Liver (tissue), 8 donors: ENCODE measurements at regions not wholly inside any gene's neighbourhood (a gene's known extent, or its start where the extent isn't known, plus 50 kb on each side); places are given as distances from the start of the nearest gene placed in this dataset.

Source experiments
- DNase-seq: peaks from one replicate; pipeline ENCODE4 v3.0.0-alpha.2; 2017; ENCODE audit warnings: low spot score
- H3K27ac ChIP-seq, 2 donors: one replicate each; pipeline ENCODE4 v1.7.0; 2013; ENCODE audit warnings: inconsistent platforms in 2 of 2, low read length in 2 of 2, control low read depth in 1 of 2, low read depth in 1 of 2, mild to moderate bottlenecking in 1 of 2
- H3K27me3 ChIP-seq, 4 donors: one replicate each; pipeline versions ENCODE4 v1.6.1 to v1.7.0; 2013; ENCODE audit warnings: low read length in 3 of 4, inconsistent platforms in 1 of 4, mild to moderate bottlenecking in 1 of 4, moderate library complexity in 1 of 4; ENCODE audit not compliant: control insufficient read depth in 4 of 4, insufficient read depth in 4 of 4
- H3K36me3 ChIP-seq, 4 donors: one replicate each; pipeline versions ENCODE4 v1.6.1 to v1.7.0; 2013; ENCODE audit warnings: low read length in 3 of 4, mild to moderate bottlenecking in 3 of 4, low read depth in 1 of 4, moderate library complexity in 1 of 4; ENCODE audit not compliant: control insufficient read depth in 4 of 4, insufficient read depth in 3 of 4
- H3K4me1 ChIP-seq, 4 donors: one replicate each; pipeline versions ENCODE4 v1.6.1 to v1.7.0; 2013; ENCODE audit warnings: low read length in 3 of 4, mild to moderate bottlenecking in 3 of 4, moderate library complexity in 1 of 4; ENCODE audit not compliant: control insufficient read depth in 4 of 4, insufficient read depth in 4 of 4
- H3K4me3 ChIP-seq, 3 donors: one replicate each; pipeline versions ENCODE4 v1.6.1 to v1.7.0; 2013; ENCODE audit warnings: low read length in 3 of 3, control low read depth in 1 of 3, low read depth in 1 of 3, mild to moderate bottlenecking in 1 of 3
- H3K9ac ChIP-seq, 2 donors: one replicate each; pipeline ENCODE4 v1.7.0; 2013; ENCODE audit warnings: low read length in 2 of 2, mild to moderate bottlenecking in 2 of 2, moderate library complexity in 2 of 2, control low read depth in 1 of 2, low read depth in 1 of 2
- H3K9me3 ChIP-seq, 4 donors: one replicate each; pipeline versions ENCODE4 v1.6.1 to v1.7.0; 2013; ENCODE audit warnings: low read length in 3 of 4; ENCODE audit not compliant: control insufficient read depth in 4 of 4
- ATF3 ChIP-seq: IDR thresholded peaks from 2 replicates; pipeline ENCODE4 v1.6.1; 2016; ENCODE audit warnings: antibody characterized with exemption
- CTCF ChIP-seq: fragments of 150-350 bp; IDR thresholded peaks from 2 replicates; pipeline ENCODE4 v1.5.1; 2017; ENCODE audit warnings: improper control_type of control experiment, low read depth, low read length; ENCODE audit not compliant: missing input control
- EGR1 ChIP-seq, 2 donors: IDR thresholded peaks; 2 replicates each; pipeline ENCODE4 v1.6.1; 2016 to 2018; ENCODE audit warnings: antibody characterized with exemption in 2 of 2, low read depth in 2 of 2
- FOXA1 ChIP-seq: IDR thresholded peaks from 2 replicates; pipeline ENCODE4 v1.6.1; 2016; ENCODE audit warnings: antibody characterized with exemption
- FOXA2 ChIP-seq: IDR thresholded peaks from 2 replicates; pipeline ENCODE4 v1.6.1; 2016; ENCODE audit warnings: antibody characterized with exemption
- GABPA ChIP-seq, 2 donors: IDR thresholded peaks in 1 of 2; conservative IDR thresholded peaks in 1 of 2; 2 replicates each; pipeline ENCODE4 v1.6.1; 2016; ENCODE audit warnings: antibody characterized with exemption in 2 of 2, mild to moderate bottlenecking in 1 of 2, moderate library complexity in 1 of 2
- HNF4A ChIP-seq, 2 donors: conservative IDR thresholded peaks; 2 replicates each; pipeline ENCODE4 v1.6.1; 2016; ENCODE audit warnings: antibody characterized with exemption in 2 of 2, mild to moderate bottlenecking in 2 of 2
- HNF4G ChIP-seq: IDR thresholded peaks from 2 replicates; pipeline ENCODE4 v1.6.1; 2016; ENCODE audit warnings: antibody characterized with exemption
- JUND ChIP-seq, 2 donors: IDR thresholded peaks; 2 replicates each; pipeline ENCODE4 v1.6.1; 2016; ENCODE audit warnings: antibody characterized with exemption in 2 of 2
- MAX ChIP-seq: IDR thresholded peaks from 2 replicates; pipeline ENCODE4 v1.6.1; 2016; ENCODE audit warnings: antibody characterized with exemption
- NR2F2 ChIP-seq: IDR thresholded peaks from 2 replicates; pipeline ENCODE4 v1.6.1; 2016; ENCODE audit warnings: antibody characterized with exemption
- RAD21 ChIP-seq, 2 donors: IDR thresholded peaks; 2 replicates each; pipeline ENCODE4 v1.6.1; 2016; ENCODE audit warnings: antibody characterized with exemption in 2 of 2, mild to moderate bottlenecking in 2 of 2
- RXRA ChIP-seq, 2 donors: IDR thresholded peaks; 2 replicates each; pipeline ENCODE4 v1.6.1; 2017 to 2018; ENCODE audit warnings: antibody characterized with exemption in 2 of 2, mild to moderate bottlenecking in 1 of 2
- SP1 ChIP-seq: IDR thresholded peaks from 2 replicates; pipeline ENCODE4 v1.6.1; 2018; ENCODE audit warnings: antibody characterized with exemption, mild to moderate bottlenecking
- TAF1 ChIP-seq: conservative IDR thresholded peaks from 2 replicates; pipeline ENCODE4 v1.6.1; 2016; ENCODE audit warnings: antibody characterized with exemption, mild to moderate bottlenecking
- YY1 ChIP-seq: IDR thresholded peaks from 2 replicates; pipeline ENCODE4 v1.6.1; 2016; ENCODE audit warnings: antibody characterized with exemption, mild to moderate bottlenecking
- ZBTB33 ChIP-seq: IDR thresholded peaks from 2 replicates; pipeline ENCODE4 v1.6.1; 2016; ENCODE audit warnings: antibody characterized with exemption
- WGBS: extraction: QIAGEN DNeasy Blood & Tissue Kit; methylation state at CpG from one replicate; pipeline ENCODE4 v1.1.7; 2013; 5-methylcytosine and 5-hydroxymethylcytosine counted together
- donor health status: healthy.
- donor health status: healthy.
- donor health status: healthy.
- donor health status: healthy.
- donor health status: healthy.

- TF ChIP-seq MAX: no peak
- no peak for TF ChIP-seq GABPA (IDR thresholded peaks at IDR 0.05 in 1 of 2, conservative IDR thresholded peaks at IDR 0.05 in 1 of 2)
- TF ChIP-seq ATF3: no peak
- no peak for TF ChIP-seq FOXA1
These were observed 99.2 kb upstream of the GRIK3 start (continued) for GRCh38 chr1:37133276-37134145.

- DNase-seq: no peak
- Histone ChIP-seq H3K9me3 (no peaks in the 10 kb centered on the region), H3K27me3 (peaks cover 0 to 3% (median 0%) of the 10 kb centered on the region in 4 donors), H3K4me3 (no peak overlapping the region), H3K9ac (no peak overlapping the region), H3K36me3 (no peaks in the 10 kb centered on the region), H3K4me1 (no peaks in the 10 kb centered on the region), H3K27ac (no peak overlapping the region)
- TF ChIP-seq FOXA2: no peak
- TF ChIP-seq CTCF: no peak
- no peak for TF ChIP-seq FOXA1
- TF ChIP-seq RAD21 (IDR thresholded peaks at IDR 0.05): no peak
- no peak for TF ChIP-seq ZBTB33
- TF ChIP-seq JUND (IDR thresholded peaks at IDR 0.05): no peak
- TF ChIP-seq GABPA (IDR thresholded peaks at IDR 0.05 in 1 of 2, conservative IDR thresholded peaks at IDR 0.05 in 1 of 2): no peak
- TF ChIP-seq RXRA (IDR thresholded peaks at IDR 0.05): no peak
- no peak for TF ChIP-seq EGR1 (IDR thresholded peaks at IDR 0.05; ENCODE audit: low read depth in 2 of 2)
- TF ChIP-seq HNF4A (conservative IDR thresholded peaks at IDR 0.05): no peak
- TF ChIP-seq SP1: no peak
- no peak for TF ChIP-seq ATF3
- no peak for TF ChIP-seq NR2F2
- TF ChIP-seq HNF4G: no peak
- TF ChIP-seq TAF1: no peak
- no peak for TF ChIP-seq YY1
- 74% methylated on average over 4 of the region's 4 CpGs for WGBS
These were observed 100.3 kb upstream of the GRIK3 start for GRCh38 chr1:37134599-37134998.

GRCh38 chr1:37135032-37135431, 100.7 kb upstream of the GRIK3 start:
- Histone ChIP-seq H3K4me1 (no peaks in the 10 kb centered on the region), H3K27ac (no peak overlapping the region), H3K4me3 (no peak overlapping the region), H3K9ac (no peak overlapping the region), H3K36me3 (no peaks in the 10 kb centered on the region), H3K9me3 (no peaks in the 10 kb centered on the region), H3K27me3 (peaks cover 0 to 3% (median 0%) of the 10 kb centered on the region in 4 donors)
- no peak for DNase-seq
- 75% methylated on average over 8 of the region's 8 CpGs for WGBS
- no peak for TF ChIP-seq NR2F2
- no peak for TF ChIP-seq YY1
- TF ChIP-seq ZBTB33: no peak
- no peak for TF ChIP-seq TAF1
- no peak for TF ChIP-seq ATF3
- no peak for TF ChIP-seq CTCF
- no peak for TF ChIP-seq GABPA (IDR thresholded peaks at IDR 0.05 in 1 of 2, conservative IDR thresholded peaks at IDR 0.05 in 1 of 2)
- no peak for TF ChIP-seq FOXA2
- no peak for TF ChIP-seq HNF4G
